Fibroblast of skin of abdomen (primary cell): ENCODE measurements at regions not wholly inside any gene's neighbourhood (a gene's known extent, or its start where the extent isn't known, plus 50 kb on each side); places are given as distances from the start of the nearest gene placed in this dataset.
A peak's percentile ranks its signal among the peaks of the same experiment; 100 is the strongest.
"Not testable (repeated sequence)": the region's sequence is repeated elsewhere in the genome, so short reads cannot be mapped to it uniquely, and the experiment has no call there.

Experiments
- DNase-seq: peaks from one replicate; pipeline ENCODE4 v3.0.0-alpha.2; 2013

DNA sequence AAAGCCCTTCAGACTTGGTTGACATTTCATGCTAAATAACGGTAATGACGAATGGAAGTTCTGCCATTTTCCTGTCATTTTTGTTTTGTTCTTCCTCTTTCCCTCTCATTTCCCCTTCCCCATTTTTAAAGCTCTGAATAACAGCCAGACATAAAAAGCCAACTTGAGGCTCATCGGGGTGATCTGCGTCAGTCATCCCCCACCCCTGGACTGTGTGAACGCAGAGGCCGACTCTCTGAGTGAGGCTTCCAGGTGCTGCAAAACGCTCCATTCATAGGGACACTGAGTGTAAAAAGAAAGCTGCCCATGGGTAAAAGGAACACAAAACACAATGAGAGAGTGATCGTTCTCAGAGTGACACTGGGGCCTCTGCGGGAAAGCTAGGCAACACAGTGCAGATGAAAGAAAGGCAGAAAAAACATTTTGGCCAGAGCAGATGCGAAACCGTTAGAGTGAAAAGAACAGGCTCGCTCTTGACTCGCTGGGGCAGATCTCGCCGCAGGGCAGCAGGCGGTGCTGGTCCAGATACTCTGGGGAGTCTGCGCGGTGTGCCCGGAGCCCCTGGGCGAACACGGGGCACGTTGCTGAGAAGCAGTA is 684.8 kb downstream of the QKI start:
- no peak for DNase-seq

DNA sequence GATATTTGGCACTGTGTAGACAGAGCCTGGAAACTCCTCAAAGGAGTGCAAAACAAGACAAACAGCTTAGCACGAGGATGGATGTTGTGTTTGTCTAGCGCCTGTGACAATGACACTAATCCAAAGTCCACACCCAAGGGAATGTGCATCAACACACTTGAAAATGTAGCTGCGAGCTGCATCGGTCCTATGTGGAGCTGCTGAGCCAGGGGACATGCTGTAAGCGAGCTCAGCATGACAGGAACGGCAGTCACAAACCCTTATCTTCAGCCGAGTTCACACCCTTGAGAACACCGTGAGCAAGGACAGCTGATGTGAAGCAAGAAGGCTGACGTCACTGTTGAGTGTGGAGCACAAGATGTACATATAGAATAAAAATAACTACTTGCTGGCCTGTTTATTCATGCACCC is 684.3 kb downstream of the QKI start:
- peak; percentile 16 for DNase-seq

GRCh38 chr6:164097551-164098398 is 683.3 kb downstream of the QKI start:
- DNase-seq = peak; percentile 86

DNA sequence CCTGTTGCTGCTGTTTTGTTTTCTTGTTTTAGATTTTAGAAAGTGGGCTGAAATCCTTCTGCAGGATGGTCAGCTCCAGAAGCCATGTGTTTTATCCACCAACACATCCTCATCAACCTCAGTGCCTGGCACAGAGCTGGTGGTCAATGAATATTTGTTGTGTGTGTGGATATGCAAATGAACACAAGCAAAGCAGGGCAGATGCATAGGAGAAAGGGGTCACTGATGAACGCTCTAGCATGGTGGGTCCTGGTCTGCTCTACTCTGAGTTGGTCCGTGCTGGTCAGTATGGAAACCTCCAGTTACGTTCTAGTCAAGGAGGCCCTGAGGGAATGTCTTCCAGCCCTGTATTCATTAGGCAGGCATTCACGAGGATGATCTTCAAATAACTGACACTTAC is 682.5 kb downstream of the QKI start:
- no peak for DNase-seq

DNA sequence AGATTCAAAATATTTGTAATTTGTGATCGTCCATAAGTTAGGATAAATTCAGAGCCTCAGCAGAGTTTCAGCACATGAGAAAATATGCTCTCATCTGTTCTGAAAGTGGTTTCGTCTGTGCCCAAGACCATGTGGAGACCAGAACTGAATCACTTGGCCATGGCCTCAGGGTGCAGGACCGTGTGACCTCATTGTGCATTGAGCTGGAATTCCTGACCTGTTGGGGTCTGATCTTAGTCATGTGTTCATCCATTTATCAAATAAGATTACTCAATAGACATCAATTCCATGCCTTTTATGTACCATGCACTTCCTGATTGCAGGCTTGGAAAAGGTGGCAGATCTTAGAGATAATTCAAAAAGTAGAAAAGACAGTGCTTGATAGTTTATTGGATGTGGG is 680.5 kb downstream of the QKI start:
- no peak for DNase-seq

DNA sequence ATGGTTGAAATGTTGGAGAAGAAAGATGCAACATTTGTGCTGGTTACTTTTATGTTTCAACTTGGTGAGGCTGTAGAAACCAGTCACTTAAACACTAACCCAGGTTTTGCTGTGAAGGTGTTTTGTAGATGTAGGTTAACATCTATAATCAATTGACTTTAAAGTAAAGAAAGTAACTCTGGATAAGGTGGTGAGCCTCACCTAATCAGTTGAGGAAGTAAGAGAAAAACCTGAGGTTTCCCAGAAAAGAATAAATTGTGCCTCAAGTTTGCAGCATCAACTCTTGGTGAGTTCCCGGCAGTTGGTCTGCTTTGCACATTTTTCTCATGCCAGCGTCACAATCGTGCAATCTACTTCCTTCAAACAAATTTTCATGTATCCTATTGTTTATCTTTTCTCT is 673.4 kb downstream of the QKI start:
- no peak for DNase-seq

- DNase-seq = no peak
Observed at GRCh38 chr6:164087211-164087610, 672.7 kb downstream of the QKI start.

GRCh38 chr6:164086076-164086887 is 671.8 kb downstream of the QKI start:
- DNase-seq = no peak

DNA sequence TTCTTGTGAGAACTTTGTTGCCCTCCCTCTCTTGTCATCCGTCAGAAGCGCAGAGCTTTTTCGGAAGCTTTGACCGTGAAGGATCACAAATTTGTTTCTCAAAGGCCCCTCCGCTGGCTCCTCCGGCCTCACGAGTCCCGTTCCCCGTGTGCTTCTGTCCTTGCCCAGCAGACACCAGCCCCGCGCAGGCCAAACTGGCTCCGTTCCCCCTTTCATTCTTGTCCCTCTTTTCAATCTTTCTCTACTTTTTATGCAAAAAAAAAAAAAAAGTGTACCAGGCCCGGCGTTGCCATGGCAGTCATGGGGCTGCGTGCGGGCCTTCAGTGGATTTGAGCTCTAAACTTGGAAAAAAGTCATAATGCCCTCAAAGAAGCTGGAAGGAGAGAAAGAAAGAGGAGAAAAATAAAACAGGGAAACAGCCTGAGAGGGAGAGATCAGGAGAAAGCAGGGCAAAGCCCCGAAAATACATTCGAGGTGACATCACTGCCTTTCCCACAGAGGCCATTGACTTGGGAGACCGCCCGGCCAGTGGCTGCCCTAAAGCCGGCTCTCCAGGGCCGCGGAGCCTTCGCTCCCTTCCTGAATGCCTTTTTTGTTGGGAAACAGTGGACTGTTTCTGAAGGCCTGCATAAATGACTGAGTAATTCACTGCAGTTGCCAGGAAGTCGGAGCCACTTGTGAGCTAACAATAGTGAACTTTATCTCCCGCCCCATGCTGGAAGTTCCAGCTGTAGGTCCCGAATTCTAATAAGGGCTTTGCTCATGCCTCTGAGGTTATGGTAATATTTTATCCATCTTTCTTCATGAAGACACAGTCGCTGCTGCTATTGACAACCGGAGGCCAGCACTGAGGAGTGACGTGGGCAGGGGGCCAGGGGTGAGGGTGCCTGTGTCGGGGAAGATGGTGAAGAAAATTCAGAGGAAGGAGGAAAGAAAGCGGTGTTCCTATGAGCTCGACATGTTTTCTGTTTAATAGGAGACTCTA is 670.9 kb downstream of the QKI start:
- peak; percentile 56 for DNase-seq

- DNase-seq = no peak
Observed at GRCh38 chr6:164079275-164079600, 664.7 kb downstream of the QKI start.

DNA sequence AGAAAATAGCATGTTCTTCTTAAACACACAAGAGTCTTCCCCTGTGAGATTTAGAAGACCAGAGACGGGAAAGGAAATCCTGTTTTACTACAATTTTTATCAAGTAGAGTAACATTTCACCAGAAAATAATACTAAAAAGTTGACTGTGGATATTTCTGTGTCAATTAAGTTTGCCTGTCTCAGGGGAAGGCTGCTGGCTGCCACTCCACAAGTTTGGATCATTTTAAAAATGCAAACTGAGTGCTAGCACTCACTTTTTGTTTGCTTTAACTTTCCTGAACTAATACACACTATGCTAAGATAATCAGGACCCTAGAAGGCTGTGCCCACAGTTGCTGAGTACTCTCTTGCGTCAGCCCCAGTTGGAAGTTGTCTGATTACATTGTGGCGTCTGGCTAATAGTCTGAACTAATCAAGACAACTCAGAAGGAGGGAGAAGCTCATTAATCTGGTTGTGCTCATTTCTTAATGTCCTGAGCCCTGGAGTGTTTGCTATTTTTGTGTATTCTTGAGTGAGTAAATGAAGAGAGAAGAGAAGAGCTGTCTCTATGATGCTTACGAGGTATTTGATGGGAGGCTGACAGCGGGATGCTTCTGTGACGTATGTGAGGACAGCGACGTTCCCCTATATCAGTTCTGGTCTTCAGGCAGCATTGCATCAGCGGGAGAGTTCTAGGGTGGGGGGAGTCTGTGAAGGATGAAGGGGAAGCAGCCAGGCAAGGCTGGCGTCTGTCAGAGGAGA is 664.2 kb downstream of the QKI start:
- no peak for DNase-seq

DNA sequence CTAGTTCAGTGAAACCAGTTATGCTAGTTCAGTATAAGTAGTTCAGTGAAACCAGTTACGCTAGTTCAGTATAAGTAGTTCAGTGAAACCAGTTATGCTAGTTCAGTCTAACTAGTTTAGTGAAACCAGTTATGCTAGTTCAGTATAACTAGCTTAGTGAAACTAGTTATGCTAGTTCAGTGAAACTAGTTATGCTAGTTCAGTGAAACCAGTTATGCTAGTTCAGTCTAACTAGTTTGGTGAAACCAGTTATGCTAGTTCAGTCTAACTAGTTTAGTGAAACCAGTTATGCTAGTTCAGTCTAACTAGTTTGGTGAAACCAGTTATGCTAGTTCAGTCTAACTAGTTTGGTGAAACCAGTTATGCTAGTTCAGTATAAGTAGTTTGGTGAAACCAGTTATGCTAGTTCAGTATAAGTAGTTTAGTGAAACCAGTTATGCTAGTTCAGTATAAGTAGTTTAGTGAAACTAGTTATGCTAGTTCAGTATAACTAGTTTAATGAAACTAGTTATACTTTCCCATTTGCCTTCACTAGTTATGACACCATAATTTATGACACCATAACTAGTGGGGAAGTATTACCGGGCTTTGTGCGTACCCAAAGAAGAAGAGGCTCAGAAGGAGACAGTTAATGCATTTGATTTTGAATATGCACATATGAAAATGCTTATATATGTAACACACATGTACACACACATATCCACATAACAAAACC is 662.5 kb downstream of the QKI start:
- DNase-seq = not testable (repeated sequence)

- DNase-seq = no peak
Observed at GRCh38 chr6:164075981-164076615, 661.6 kb downstream of the QKI start.

GRCh38 chr6:164072240-164072666 is 657.7 kb downstream of the QKI start:
- DNase-seq = no peak

GRCh38 chr6:164069350-164069990 is 655.0 kb downstream of the QKI start:
- peak; percentile 10 for DNase-seq

- DNase-seq = peak; percentile 21
Observed at GRCh38 chr6:164068527-164068926, 654.0 kb downstream of the QKI start.

DNA sequence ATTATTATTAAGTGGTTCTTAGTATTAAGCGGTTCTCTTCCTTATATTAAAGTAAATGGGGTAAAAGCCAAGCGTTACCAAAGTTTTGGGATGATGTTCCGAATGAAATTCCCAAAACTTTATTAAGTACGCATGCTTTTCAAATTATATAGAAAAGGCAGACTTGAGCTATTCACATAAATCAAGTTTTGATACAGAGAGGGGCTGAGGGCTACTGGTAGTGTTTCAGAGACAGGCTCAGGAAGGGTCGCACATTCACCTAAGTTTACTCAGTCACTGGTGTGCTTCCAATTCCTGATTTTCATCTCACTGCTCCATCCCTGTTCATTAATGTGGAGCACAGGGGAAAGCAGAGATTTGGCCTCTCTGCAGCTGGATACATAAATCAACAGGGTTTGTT is 652.2 kb downstream of the QKI start:
- DNase-seq = no peak

DNA sequence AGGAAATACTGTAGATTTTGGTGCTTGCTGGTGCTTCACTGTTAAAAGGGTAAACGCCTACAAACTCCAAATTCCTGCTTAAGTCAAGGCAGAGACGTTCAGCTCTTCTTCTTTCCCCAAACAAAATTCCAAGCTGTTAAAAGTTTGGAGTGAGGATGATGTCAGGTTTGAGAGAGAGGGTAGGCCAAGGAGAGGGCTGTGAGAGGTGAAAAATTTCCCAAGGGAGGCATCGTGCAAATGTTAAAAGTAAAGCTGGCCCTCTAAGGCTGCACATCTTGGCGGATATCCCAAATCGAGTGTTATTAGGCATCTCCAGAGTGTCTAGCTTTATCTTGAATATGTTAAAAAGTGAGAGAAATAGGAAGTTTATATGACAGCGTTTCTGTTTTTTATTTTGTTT is 651.8 kb downstream of the QKI start:
- DNase-seq = peak; percentile 4

GRCh38 chr6:164063346-164063745 is 648.8 kb downstream of the QKI start:
- DNase-seq = no peak

DNA sequence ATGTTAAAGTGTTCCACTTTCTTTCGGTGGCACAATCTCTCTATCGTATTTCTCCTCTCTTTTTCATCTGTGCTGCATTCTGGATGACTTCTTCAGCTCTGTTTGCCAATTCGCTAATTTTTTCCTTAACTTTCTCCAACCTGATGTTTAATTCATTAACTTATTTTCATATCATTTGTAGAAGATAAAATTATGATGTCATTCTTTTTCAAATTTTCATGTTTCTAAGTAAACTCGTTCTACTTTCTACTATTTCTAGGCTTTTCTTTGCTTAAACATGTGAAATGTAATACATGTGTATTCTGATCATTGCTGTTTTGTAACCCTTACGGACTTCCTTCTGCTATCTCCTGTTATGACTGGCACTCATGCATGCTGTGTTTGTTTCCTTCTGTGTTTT is 648.4 kb downstream of the QKI start:
- DNase-seq = no peak
